DND-41 (cell line): ENCODE measurements at regions not wholly inside any gene's neighbourhood (a gene's known extent, or its start where the extent isn't known, plus 50 kb on each side); places are given as distances from the start of the nearest gene placed in this dataset.

Experiments
- ATAC-seq: fragments of 200-7000 bp; cut with Tn5 transposase; 3 replicates; pipeline ENCODE4 v1.9.1; 2021; ENCODE audit warnings: low read depth; ENCODE audit not compliant: insufficient read depth
- DNase-seq: peaks from one replicate; pipeline ENCODE4 v3.0.0-alpha.2; 2020
- H2AFZ ChIP-seq: 2 replicates; pipeline ENCODE4 v1.6.0; 2012; ENCODE audit warnings: low read depth, low read length
- H3K27ac ChIP-seq: 2 replicates; pipeline ENCODE4 v1.5.1; 2012; ENCODE audit warnings: low read length, inconsistent platforms
- H3K27me3 ChIP-seq: fragments of 200-600 bp; sonication (generic); 2 replicates; pipeline ENCODE4 v1.6.0; 2012; ENCODE audit warnings: low read length, mild to moderate bottlenecking, inconsistent platforms; ENCODE audit not compliant: insufficient read depth, poor library complexity
- H3K36me3 ChIP-seq: 2 replicates; pipeline ENCODE4 v1.5.1; 2012; ENCODE audit warnings: low read length, inconsistent platforms; ENCODE audit not compliant: insufficient read depth
- H3K4me1 ChIP-seq: 2 replicates; pipeline ENCODE4 v1.5.1; 2012; ENCODE audit warnings: mild to moderate bottlenecking, low read length; ENCODE audit not compliant: insufficient read depth
- H3K4me2 ChIP-seq: 2 replicates; pipeline ENCODE4 v1.6.0; 2012; ENCODE audit warnings: mild to moderate bottlenecking, moderate library complexity, low read length, inconsistent platforms; ENCODE audit not compliant: insufficient read depth
- H3K4me3 ChIP-seq, 2 experiments: fragments of 200-600 bp in 1 of 2; shearing (Covaris generic) in 1 of 2; 2 replicates each; pipeline ENCODE4 v1.5.1; 2012 to 2016; ENCODE audit warnings: inconsistent platforms in 2 of 2, low read length in 2 of 2, mild to moderate bottlenecking in 2 of 2, low read depth in 1 of 2, moderate library complexity in 1 of 2
- H3K79me2 ChIP-seq: 2 replicates; pipeline ENCODE4 v1.6.0; 2012; ENCODE audit warnings: low read length, inconsistent platforms; ENCODE audit not compliant: insufficient read depth
- H3K9ac ChIP-seq: 2 replicates; pipeline ENCODE4 v1.6.0; 2012; ENCODE audit warnings: low read depth, mild to moderate bottlenecking, inconsistent platforms, low read length, moderate library complexity
- H3K9me3 ChIP-seq: 2 replicates; pipeline ENCODE4 v1.5.1; 2012; ENCODE audit warnings: low read length, moderate library complexity, mild to moderate bottlenecking, inconsistent platforms; ENCODE audit not compliant: insufficient read depth, severe bottlenecking
- H4K20me1 ChIP-seq: 2 replicates; pipeline ENCODE4 v1.6.0; 2012; ENCODE audit warnings: low read length; ENCODE audit not compliant: insufficient read depth
- EZH2 ChIP-seq: IDR thresholded peaks from 3 replicates; pipeline ENCODE4 v1.6.1; 2012; ENCODE audit warnings: borderline replicate concordance, low read depth, mild to moderate bottlenecking, moderate library complexity, low read length, inconsistent platforms; ENCODE audit not compliant: severe bottlenecking
- TF ChIP-seq, protein P1 (sequence below): IDR thresholded peaks from 2 replicates; pipeline ENCODE4 v1.5.1; 2012; ENCODE audit warnings: borderline replicate concordance, low read length, moderate library complexity, mild to moderate bottlenecking; ENCODE audit not compliant: poor library complexity, severe bottlenecking; ENCODE audit errors: extremely low read depth

DNA sequence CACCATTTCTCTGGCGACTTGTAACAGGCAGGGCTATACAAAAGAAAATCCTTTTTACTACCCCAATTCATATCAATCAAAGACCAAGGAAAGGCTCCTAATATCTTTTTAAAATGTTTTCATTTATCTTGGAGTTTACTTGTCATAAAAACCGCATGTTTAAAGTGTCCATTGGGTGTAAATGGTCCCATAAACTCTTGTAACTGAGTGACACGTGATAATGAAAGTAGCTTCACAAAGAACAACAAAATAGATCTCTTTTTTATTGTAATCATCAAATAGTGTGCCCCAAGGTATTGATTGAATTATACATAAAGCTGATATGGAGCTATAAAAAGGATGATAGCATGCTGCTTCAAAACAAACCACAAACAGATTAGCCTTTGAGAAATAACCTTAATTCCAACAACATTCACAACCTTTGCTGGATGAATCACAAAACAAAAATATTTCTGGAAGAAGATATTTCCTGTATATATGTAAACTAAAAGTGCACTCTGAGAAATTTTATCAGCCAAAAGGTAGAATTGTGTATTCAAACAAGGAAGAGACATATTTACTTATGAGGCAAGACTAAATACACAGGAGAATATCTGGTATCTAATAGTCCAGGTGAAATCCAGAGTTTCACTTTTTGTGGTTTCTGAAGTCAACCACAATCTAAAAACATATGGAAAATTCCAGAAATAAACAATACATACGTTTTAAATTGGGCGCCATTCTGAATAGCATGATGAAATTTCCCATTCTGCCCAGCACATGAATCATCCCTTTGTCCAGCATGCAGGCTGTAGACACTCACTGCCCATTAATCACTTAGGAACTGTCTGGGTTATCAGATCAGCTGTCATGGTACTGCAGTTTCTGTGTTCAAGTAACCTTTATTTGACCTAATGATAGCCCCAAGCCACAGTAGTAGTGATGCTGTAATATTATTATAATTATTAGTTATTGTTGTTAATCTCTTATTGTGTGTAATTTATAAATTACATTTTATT, 237.5 kb downstream of the PIK3C3 start:
- no peak overlapping the region for H3K9ac ChIP-seq
- TF ChIP-seq, protein P1, sequence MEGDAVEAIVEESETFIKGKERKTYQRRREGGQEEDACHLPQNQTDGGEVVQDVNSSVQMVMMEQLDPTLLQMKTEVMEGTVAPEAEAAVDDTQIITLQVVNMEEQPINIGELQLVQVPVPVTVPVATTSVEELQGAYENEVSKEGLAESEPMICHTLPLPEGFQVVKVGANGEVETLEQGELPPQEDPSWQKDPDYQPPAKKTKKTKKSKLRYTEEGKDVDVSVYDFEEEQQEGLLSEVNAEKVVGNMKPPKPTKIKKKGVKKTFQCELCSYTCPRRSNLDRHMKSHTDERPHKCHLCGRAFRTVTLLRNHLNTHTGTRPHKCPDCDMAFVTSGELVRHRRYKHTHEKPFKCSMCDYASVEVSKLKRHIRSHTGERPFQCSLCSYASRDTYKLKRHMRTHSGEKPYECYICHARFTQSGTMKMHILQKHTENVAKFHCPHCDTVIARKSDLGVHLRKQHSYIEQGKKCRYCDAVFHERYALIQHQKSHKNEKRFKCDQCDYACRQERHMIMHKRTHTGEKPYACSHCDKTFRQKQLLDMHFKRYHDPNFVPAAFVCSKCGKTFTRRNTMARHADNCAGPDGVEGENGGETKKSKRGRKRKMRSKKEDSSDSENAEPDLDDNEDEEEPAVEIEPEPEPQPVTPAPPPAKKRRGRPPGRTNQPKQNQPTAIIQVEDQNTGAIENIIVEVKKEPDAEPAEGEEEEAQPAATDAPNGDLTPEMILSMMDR: no peak
- TF ChIP-seq EZH2: no peak
- H3K36me3 ChIP-seq: no peaks in the 10 kb centered on the region
- H3K4me2 ChIP-seq: no peak overlapping the region
- ATAC-seq (no peak), DNase-seq (no peak)
- no peaks in the 10 kb centered on the region for H3K79me2 ChIP-seq
- no peak overlapping the region for H2AFZ ChIP-seq
- H3K4me3 ChIP-seq: no peak overlapping the region
- H3K27me3 ChIP-seq: no peaks in the 10 kb centered on the region
- H4K20me1 ChIP-seq: no peaks in the 10 kb centered on the region
- H3K9me3 ChIP-seq: no peaks in the 10 kb centered on the region
- no peaks in the 10 kb centered on the region for H3K4me1 ChIP-seq
- H3K27ac ChIP-seq: no peak overlapping the region

DNA sequence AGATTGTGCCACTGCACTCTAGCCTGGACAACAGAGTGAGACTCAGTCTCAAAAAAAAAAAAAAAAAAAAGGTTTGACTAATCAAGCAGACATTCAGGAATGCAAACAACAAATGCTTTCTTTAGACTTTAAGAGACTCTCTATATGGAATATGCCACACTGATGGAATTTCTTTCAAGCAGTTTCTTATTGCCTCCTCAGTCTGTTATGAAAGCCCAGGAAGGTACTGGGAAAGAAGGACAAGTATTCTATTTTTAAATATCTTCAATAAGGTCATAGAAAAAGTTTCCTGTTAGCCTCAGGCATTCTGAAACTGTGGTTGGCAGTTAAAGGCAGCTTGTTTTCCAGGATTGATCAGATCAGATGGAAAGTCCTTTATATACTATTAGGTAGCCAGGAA, 241.6 kb downstream of the PIK3C3 start:
- no peaks in the 10 kb centered on the region for H3K9me3 ChIP-seq
- no peaks in the 10 kb centered on the region for H3K4me1 ChIP-seq
- no peak overlapping the region for H3K4me2 ChIP-seq
- no peaks in the 10 kb centered on the region for H3K27me3 ChIP-seq
- no peak overlapping the region for H3K4me3 ChIP-seq
- H3K79me2 ChIP-seq: no peaks in the 10 kb centered on the region
- ATAC-seq (no peak), DNase-seq (no peak)
- no peaks in the 10 kb centered on the region for H3K36me3 ChIP-seq
- TF ChIP-seq, protein P1: no peak
- no peak for TF ChIP-seq EZH2
- no peaks in the 10 kb centered on the region for H4K20me1 ChIP-seq
- H3K27ac ChIP-seq: no peak overlapping the region
- H3K9ac ChIP-seq: no peak overlapping the region
- no peak overlapping the region for H2AFZ ChIP-seq

DNA sequence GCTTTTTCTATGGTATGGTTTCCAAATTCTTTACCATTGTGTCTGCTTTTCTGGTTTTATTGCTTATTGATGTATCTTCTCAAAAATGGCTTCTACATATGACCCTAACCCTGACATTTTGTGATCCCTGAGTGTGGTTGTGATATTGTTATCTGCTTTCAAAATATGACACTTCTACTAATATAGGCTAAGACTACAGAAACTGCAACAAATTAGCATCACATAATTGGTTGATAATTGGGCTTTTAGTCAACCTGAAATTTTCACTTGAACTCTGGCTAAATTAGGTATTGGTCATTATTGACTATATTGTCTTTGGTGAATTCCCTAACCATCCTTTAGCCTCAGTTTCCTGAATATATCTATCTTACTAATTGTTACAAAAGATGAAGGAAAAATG, 246.1 kb downstream of the PIK3C3 start:
- Histone ChIP-seq H3K27me3 (no peaks in the 10 kb centered on the region), H3K4me2 (no peak overlapping the region), H4K20me1 (no peaks in the 10 kb centered on the region), H3K36me3 (no peaks in the 10 kb centered on the region), H3K9me3 (no peaks in the 10 kb centered on the region), H3K9ac (no peak overlapping the region), H2AFZ (no peak overlapping the region), H3K4me3 (no peak overlapping the region), H3K79me2 (no peaks in the 10 kb centered on the region), H3K4me1 (no peaks in the 10 kb centered on the region), H3K27ac (no peak overlapping the region)
- DNase-seq (no peak), ATAC-seq (no peak)
- TF ChIP-seq, protein P1: no peak
- TF ChIP-seq EZH2: no peak
